Activated T-cell treated with anti-CD3 and anti-CD28 coated beads for 24 hours (primary cell): ENCODE measurements at regions not wholly inside any gene's neighbourhood (a gene's known extent, or its start where the extent isn't known, plus 50 kb on each side); places are given as distances from the start of the nearest gene placed in this dataset.
"Not testable (repeated sequence)": the region's sequence is repeated elsewhere in the genome, so short reads cannot be mapped to it uniquely, and the experiment has no call there.

Source experiments
- DNase-seq: peaks from one replicate; pipeline ENCODE4 v3.0.0-alpha.2; 2020; ENCODE audit warnings: low read depth

DNA sequence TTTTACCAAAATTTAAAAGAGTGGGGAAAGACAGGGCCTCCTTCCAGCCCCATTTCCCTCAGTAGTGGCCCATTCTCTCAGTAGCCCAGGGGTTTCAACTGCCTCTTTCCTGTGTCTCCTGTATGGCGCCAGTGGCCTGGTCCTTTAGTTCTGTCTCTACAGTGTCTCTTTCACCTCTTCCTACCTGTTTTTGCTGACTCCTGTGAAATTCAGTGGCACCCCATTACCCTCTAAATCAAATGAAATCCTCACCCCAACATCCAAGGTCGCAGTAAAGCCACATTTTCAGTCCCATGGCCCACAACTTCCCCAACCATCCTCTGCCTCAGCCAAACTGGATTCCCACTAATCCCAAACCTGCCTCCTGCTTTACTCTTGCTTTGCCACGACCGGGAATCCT, 200.7 kb downstream of the IPMK start:
- no peak for DNase-seq

DNA sequence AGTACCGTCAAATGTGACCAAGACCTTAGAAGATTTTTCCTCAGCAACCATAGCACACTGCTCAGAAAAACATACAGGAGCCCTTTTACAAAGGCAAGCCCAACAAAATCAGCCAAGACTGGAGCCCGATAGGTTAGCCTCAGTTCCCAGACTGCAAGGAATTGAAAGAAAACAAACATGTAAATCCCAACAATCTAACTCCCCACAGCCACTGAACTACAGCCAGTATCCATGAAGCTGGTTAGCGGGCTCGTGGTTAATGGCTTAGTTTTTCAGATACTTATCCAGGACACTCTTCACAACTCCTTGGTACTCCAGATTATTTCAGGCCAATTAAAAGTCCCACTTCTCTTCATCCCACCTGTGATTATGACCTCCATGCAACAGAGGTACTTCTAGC, 201.6 kb downstream of the IPMK start:
- no peak for DNase-seq

DNA sequence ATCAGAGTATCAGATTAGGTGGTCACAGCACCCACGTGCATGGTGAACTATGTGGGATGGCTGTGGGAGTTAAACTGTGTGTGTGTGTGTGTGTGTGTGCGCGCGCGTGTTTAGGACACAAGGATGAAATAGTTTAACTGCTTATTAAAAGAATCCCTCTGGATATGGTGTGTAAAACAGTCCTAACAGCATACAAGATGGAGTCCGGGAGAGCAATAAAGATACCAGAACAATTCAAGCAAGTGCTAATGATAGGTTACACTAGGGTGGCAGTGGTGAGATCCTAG, 202.2 kb downstream of the IPMK start:
- DNase-seq: no peak

DNA sequence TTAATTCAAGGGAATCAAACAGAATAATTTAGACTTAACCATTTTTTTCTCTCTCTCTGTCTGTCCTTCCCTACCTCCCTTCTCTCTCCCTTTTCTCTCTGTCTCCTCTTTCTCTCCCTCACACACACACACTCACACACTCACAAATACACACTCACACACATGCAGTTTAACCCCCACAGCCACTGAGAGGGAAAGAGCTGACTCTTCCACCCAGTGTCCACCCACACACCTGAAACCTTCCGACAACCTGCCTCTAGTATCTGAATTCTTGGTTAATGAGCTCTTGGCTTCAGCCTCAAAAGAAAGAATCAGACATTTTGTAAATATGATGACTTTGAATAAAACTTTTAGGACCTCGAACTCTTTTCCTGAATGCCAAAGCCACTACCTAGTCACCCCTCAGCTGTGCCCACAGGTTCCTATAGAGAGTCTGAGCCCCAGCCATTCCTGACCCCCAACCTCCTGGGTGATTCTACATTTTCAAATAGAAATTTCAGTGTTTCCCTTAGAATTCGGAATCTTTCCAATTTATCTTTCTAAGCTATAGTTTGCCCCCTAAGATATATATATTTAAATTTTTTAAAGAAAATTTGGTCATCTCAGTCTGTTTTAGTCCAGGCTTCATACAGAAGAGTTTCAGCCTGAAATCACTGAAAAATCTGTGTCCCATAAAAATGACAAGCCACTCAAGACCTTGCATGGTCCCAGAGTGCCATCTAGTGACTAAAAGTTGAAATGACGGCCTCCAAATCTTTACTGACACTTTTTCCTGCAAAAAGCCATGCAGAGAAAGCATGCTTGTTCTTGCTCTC, 202.8 kb downstream of the IPMK start:
- peak; percentile 5 for DNase-seq

DNA sequence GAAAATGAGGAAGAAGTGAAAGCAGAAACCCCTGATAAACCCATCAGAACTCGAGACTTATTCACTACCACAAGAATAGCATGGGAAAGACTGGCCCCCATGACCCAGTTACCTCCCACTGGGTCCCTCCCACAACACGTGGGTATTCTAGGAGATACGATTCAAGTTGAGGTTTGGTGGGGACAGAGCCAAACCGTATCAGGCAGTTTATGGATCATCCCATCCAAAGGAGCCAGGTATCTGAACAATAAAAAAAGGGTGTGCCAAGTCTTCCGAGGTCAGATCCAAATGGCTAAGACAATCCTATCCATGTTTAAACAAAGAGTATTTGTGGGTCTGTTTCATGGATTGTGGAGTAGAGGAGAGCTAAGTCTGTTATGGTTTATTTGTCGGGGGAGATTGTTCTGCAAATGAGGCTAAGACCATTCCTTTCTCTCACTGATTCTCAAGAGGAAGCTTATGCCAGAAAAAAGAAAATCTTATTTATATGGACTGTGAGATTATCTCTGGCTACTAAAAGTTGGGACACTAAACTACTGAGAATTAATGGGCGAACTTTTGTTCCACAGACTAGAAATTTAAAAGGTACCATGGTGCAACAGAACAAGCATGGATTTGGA, 203.7 kb downstream of the IPMK start:
- DNase-seq: no peak

DNA sequence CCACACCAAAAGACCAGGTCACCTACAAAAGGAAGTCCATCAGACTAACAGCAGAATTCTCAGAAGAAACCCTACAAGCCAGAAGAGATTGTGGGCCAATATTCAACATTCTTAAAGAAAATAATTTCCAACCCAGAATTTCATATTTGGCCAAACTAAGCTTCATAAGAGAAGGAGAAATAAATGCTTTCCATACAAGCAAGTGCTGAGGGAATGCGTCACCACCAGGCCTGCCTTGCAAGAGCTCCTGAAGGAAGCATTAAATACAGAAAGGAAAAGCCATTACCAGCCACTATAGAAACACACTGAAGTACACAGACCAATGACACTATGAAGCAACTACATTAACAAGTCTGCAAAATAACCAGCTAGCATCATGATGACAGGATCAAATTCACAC, 209.0 kb downstream of the IPMK start:
- DNase-seq: not testable (repeated sequence)

DNA sequence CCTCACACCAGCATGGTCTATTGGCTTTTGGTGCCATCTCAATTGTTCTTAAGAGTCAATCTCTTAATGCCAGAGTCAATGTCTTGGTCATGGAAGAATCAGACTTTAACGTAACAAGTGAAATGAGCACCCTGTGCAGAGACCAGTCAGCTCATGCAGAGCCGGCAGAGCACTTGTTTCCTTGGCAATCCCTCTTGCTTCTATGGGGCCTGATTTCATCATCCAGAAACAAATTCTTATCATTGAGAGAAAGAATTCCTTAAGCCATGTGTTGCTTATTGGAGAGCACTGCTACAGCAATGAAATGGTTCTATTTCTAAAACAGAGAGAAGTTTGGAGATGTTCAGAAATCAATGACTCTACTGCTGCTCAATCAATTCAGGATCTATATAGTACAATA, 212.8 kb downstream of the IPMK start:
- no peak for DNase-seq

DNA sequence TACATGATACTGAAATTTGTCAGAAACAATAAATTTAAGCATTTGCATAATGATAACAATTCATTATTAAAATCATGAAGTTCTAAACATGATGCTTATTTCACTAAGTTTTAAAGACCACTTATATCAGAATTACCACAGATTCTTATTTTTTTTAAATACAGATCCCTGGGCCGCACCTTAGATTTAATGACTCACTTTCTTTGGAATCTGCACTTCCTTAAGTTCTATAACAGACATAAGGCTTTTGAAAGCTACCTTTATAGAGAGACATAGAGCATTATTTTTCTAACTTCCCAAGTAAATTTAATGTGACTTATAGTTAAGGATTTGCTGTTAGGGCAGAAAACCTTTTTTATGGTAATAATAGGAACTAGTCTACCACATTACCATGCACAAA, 214.9 kb downstream of the IPMK start:
- DNase-seq: no peak

DNA sequence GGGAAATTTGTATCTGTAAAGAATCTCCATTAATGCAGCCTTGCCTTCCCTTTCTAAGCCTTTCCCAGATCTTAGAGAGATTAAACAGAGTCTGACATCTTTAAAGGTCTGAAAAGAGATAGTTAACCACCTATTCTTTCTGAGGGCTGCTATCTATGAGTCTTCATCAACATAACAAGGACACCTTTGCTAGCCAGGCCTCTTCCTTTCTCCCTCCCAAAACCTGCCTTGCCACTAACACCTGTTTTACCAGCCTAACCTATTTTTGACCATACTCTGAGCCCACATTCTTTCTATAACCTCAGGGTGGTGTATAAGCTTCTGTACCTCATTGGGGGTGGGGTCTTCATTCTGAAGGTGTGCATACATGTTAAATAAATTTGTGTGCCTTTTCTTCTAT, 217.1 kb downstream of the IPMK start:
- no peak for DNase-seq

DNA sequence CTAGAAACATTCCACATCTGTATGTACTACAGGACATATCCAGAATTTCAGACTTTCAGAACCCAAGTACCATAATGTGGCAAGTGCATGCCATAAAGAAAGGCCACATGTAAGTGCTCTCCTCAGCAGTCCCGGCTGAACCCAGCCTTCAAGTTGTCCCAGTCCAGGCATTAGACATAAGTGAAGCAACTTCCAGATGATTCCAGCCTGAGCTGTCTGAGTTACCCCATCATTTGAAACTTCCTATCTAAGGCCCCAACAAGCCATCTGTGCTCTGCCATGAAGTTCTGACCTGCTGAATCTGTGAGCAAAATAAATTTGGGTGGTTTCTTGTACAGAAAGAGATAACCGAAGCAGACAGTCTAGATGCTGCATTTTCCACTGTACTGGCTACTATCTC, 218.8 kb downstream of the IPMK start:
- DNase-seq: no peak

DNA sequence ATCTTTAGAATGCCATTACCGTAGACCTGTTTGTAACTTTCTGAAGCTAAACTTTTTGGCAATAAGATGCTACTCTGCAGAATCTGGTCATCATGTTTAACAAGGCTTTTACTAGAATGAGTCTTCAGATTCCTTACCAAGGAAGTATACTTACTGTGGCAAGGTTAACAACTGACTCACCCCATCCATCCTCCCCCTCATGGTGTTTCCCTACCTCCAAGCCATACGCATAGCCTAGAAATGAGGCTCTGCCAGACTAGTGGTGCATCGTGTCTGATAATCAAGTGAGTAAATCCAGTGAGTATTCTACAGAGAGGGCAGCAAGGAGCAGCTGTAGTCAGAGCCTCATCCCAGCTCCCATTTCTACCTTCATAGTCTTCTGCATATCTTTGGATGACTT, 223.6 kb downstream of the IPMK start:
- DNase-seq: no peak

DNA sequence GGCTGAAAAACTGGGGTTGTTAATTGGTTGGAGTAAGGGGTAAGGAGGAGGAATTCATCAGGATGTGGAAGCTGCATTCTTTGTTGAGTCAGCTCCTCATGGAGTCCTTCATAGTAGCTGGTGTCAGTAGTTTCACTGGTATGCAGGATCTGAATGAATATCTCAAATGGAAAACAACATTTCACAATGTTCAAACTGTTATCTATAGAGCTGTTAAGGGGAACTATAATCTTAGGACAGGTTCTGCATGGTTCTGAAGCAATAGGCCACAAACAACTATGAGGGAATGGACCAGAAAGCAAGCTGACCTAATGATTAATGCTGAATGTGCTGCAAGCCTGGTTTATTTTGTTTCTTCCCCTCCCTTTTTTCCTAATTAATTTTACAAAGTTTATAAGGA, 225.8 kb downstream of the IPMK start:
- no peak for DNase-seq

DNA sequence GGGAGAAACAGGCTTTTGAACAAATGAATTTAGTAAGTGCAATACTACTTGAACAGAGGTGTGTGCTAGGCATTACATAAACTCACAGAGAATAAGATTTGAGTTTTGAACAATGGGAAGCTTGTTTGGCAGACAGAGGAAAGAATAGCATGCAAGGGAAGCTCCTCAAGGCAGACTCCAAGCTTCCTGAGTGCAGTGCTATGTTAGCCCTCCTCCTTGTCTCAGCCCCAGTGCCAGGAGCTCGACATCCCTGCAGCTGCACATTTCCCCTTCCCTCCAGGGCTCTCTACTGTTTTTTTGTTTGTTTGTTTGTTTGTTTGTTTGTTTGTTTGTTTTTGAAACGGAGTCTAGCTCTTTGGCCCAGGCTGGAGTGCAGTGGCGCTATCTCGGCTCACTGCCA, 237.5 kb downstream of the IPMK start:
- DNase-seq: no peak

DNA sequence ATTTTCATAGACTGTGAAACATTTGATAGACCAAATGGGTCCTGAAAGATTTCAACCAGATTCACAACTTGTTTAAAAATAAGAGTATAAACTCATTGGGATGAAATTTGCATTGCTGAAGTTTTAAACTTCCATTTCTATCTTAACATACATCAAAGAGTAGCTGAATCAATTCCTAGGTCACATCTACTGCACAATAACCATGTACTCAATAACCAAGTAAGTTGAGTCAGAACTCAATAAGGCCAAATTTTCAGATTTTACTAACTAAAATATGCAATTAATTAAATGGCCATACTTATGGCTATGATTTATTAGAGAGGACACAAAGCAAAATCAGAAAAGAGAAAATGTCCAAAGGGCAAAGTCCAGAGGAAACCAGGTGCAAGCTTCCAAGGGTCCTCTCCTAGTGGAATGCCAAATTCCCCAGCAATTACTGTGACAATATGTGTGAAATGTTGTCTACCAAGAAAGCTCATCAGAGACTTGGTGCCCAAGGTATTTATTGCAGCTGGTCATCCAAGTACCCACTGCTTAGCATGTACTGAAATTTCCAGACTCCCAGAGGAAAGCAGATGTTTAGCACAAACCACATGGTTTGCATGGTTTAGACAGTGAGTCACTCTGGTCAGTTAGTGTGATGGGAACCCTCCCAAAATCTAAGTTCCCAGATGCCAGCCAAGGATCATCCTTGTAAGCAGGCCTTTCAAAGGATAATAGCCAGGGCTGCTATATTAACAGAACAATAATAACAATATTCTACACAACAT, 238.9 kb downstream of the IPMK start:
- no peak for DNase-seq

DNA sequence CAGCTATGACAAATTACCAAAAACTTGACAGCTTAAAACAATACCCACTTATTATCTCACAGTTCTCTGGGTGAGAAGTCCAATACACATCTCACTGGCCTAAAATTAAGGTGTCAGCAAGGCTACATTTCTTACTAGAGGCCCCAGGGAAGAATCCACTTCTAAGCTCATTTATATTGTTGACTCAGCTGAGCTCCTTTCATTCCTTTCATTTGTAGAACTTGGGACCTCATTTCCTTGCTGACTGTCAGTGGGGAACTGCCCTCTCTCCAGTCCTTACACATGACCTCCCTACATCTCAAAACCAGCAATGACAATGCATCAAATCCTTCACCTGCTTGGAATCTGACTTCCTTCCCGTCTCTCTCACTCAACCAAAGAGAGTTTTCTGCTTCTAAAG, 240.3 kb downstream of the IPMK start:
- no peak for DNase-seq

DNA sequence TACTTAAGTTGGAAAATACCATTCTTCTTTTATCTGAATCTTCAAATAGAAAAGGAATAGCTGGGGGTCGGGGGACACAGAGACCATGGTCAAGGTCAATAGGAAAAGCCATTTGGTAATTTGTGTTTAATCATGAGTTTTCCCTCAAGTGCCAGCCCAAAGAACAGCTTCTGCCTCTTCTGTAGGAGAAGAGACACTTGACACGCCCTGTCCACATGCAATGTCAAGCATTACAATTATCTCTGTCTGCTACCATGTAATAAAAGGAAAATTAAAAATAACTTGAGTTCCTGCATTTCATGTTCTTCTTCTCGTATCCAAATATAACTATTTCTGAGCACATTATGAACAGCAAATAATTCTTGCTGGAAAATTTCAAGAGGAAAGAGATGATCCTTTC, 241.7 kb downstream of the IPMK start:
- no peak for DNase-seq

DNA sequence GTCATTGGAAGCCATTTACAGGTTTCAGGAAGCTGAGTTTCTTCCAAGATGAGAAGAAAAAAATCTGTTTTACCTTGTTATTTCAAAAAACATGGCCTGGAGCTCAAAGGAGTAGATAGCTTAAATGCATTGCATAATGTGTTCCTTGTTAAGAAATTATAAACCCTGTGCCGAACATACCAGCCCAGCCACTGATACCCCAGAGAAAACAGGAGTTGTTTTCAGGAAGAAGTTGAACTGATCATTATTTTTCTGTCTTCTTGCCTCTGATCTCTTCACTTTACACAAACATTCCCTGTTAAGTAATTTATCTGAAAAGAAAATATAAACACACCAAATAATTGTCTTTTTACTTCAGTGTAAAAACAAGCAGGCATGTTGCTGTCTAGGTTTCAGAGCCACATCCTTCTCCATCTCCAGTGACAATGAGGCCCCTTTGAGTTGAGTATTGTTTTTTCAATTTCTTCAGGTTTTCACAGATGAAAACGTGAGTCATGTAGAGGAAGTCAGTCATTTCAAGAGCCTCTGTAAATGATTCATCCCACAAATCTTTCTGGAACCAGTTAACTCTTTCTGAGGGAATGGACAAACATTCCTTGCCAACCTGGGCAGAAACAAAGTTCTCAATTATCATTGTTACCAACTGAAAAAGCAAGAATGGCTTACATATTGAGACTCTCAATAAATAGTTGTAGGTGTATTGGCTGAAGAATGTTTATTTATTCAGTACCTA, 244.2 kb downstream of the IPMK start:
- DNase-seq: no peak

DNA sequence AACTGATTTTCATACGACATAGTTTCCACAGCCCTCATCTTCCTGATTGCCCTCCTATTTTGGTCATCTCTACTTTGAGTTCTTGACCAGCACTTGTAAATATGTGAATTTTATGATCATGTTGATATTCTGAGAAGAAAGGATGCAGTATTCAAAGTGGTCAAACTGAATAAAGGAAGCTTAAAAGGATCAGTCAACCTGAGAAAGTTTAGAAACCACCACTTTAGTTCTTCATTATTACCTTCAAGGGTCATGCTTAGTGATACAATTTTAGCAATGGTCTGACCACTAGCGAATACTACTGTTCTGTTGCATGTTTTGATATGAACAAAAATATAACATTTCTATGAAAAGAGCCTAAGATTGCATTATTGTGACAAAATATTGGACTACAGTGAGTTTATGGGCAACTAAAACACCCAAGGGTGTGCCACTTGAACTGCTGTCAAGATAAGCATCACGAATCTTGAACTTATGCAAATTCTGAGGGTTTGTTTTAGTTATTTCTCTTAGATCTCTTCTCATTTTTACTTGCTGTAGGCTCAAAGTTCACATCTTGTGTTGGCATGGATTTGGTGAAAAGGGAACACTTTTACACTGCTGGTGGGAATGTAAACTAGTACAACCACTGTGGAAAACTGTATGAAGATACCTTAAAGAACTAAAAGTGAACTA, 247.7 kb downstream of the IPMK start:
- DNase-seq: no peak

DNA sequence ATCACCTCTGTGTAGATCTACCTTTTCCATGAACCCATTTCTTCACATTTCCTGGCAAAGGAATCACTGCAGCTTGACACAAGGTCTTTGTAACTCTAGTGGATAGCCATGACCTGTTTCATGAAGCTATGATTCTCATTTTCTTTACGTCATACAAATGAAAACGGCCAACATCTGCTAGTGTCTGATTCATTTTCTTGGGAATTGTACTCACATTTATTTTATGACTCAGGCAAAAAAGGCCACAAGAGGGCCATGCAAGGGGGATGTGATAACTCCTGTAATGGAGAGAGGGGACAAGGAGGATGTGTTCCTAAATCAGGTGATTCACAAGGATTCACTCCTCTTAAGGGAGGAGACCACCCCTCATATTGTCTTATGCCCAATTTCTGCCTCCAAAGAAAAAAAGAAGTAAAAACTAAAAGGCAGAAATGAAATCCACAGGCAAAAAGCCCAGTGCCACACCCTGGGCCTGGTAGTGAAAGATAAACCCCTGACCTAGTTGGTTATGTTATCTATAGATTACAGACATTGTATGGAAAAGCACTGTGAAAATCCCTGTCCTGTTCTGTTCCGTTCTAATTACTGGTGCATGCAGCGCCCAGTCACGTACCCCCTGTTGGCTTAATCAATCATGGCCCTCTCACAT, 249.9 kb downstream of the IPMK start:
- no peak for DNase-seq

DNA sequence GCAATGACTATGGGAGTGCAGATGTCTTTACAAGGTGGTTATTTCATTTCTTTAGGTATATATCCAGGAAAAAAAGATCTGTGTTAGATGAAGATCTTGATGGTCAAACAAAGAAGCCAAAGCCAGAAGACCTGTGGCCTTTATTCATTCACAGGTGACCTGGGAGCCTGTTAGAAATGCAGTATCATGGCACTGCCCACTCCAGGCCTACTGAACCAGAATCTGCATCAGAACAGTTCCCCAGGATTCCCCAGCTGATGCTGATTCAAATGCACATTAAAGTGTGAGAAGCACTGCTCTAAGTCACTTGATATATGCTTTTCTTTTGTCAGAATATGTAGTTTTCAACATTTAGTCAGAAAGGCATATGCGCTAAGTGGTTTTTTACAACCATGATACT, 251.1 kb downstream of the IPMK start:
- no peak for DNase-seq

DNA sequence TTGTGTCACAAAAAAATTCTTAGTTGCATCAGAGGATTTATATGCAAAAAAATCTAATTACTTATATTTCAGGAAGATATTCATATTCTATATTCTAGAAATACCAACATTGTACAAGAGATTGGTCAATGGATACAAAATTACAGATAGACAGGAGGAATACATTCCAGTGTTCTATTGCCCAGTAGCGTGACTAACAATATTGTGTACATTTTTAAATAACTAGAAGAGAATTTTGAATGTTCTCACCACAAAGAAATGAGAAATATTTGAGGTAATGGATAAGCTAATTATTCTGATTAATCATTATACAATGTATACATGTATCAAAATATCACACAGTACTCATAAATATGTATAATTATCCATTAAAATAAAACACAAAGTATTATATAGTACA, 253.3 kb downstream of the IPMK start:
- no peak for DNase-seq

DNA sequence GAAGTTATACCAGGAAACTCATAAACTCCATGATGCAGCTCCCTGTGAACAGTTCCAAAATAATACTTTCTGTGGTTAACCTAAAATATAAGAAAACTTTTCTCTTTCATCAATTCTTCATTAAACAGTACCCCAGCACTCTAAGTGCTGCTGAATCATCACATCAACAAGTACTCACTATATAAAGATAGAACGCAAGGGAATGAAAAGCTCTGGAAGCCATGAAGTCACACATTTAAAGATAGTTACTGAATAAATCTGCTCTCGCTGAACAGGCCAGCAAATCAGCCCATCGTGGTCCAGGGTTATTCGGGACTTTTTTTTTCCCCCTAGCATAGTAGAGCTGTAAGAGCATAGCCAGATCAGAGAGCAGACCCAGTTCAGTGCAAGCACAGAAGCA, 254.3 kb downstream of the IPMK start:
- no peak for DNase-seq
